ELF-1 (cell line): ENCODE measurements at regions not wholly inside any gene's neighbourhood (a gene's known extent, or its start where the extent isn't known, plus 50 kb on each side); places are given as distances from the start of the nearest gene placed in this dataset.

Experiments used
- DNase-seq: peaks from one replicate; pipeline ENCODE4 v3.0.0-alpha.2; 2016; ENCODE audit warnings: low read depth, low spot score

DNA sequence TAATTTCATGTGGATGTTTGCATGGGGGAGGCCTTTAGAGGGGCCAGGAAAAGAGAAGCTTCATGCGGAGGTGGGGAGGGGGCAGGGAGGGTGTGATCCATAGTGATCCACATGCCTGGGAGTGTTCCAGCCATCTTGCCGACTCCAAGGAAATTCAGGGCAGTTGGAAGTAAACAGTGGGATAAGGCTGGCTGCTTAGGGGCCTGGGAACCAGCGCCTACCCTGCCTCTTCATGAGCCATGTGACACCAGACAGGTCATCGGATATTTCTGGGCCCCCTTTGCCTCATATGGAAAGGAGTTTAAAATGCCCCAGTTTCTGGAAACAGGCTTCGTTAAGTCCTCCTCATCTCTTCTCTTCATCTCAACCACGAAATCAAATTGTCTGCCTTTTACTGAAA, 983.2 kb downstream of the BCL11B start:
- DNase-seq = no peak

DNA sequence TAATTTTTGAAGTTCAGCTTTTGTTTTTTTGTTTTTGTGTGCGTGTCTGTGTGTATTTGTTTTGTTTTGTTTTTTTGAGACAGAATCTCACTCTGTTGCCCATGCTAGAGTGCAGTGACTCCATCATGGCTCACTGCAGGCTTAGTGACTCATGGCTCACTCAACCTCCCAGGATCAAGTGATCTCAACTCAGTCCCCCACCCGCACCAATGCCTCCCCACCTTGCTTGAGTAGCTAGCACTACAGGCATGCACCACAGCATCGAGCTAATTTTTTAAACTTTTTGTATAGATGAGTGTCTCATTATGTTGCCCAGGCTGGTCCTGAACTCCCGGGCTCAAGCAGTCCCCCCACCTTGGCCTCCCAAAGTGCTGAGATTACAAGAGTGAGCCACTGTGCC, 981.4 kb downstream of the BCL11B start:
- DNase-seq = no peak

DNA sequence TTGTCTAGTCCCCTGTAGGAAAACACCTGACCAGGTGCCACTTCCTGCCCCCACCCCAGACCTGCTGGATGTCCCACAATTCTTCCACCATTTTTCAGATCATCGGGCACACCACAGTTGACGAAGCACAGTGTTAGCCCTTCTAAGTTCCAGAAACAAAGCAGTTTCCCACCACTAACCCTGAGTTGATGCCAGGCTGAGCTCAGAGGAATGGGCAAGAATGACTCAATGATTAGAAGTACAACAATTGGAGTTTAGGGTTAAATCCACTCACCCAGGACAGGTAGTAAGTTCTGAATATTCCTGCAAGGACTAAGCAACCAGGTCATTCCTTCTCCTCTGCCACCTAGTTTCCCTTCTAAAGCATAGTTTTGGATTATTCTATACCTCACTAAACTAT, 979.8 kb downstream of the BCL11B start:
- DNase-seq = no peak

DNA sequence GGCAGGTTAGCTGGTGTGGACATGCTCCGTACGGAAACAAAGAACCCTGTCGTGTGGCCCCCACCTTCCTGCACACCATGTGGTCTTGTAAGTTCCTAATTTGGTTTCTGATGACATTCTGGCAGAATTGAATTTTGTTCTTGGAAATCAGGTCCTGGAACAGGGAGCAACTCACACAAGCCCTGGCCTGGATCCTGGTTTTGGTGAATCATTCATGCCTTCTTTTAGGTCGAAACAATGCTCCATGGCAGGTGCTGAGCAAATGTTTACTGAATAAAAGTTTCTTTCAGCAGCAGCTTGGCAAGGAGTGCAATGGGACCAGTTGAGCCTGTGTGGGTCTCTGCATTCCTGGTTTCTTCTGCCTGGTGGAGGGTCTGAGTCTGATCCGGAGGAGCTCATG, 978.4 kb downstream of the BCL11B start:
- DNase-seq = no peak

DNA sequence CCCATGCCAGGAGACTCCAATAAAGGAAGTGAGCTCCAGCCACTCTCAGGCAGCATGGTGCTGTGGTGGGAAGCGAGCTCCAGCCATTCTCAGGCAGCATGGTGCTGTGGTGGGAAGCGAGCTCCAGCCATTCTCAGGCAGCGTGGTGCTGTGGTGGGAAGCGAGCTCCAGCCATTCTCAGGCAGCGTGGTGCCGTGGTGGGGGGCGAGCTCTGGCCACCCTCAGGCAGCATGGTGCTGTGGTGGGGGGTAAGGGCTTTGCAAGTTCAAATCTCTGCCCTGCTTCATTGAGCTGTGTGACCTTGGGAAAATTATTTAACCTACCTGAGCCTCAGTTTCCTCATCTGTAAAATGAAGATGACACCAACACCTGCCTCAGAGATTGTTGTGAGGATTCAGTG, 975.1 kb downstream of the BCL11B start:
- DNase-seq = no peak

DNA sequence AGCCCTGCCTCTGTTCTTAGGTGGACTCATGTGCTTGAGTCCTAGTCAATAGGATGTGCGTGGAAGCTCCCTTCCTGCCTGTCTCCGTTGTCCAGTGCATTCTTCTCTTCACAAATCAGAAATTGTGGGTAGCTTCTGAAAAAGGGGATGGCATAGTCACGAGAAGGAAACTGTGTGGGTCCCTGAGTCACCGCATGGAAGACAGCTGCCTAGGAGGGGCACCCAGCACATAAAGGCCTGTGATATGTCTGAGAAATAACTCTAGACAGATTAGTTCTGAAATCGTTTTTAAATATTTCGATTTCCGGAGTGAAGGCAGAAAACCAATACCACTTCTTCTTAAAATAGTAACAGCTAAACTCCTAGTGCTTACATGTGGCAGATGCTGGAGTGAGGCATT, 974.4 kb downstream of the BCL11B start:
- no peak for DNase-seq

DNA sequence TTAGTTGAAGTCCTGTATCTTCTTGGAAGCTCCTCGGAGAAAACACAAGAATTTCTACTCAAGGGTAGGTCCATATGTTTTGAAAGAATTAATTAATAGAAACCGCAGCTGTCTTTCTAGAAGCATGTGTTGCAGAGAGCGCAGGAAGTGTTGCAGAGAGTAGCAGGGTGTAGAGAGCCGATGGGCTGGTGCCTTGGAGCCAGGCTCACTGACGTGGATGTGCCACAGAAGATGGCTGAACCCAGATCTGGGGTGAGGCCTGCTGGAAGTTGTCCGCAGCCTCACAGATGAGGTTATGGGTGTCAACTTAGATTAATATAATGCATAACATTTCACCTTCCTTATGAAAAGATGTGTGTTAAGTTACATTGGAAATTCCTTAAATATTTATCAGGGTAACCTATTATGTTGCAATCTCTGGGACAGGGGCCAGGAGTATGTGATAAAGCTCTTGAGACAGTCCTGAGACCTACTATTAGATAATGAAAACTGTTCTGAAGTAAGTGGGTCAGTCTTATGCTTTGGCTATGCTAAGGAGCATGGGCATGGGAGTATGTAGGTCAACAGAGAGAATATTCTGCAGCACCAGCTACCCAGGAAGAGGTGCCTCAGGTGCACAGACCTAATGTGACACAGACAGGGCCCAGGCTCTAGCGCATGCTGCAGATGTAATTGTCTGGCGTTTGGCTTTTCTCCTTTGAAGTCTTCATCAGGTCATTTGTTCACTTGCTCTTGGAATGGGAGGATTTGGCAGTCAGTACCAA, 973.3 kb downstream of the BCL11B start:
- no peak for DNase-seq

DNA sequence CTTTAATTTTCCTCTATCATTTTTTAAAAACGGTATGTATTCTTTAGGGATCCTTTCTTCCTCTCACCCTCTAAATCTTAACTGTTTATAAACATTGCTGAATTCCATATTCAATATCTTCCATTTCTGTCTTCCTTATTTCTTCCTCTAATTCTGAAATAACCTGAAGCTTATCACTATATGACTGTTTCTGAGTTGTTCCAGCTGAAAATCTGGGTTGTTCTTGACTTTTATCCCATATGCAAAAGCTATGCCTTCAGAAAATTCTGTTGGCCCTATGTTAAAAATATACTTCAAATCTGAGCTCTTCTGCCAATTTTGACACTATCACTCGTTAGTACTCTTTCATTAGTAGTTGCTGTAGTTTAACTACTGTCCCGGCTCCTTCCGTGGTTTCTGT, 970.3 kb downstream of the BCL11B start:
- DNase-seq = no peak

DNA sequence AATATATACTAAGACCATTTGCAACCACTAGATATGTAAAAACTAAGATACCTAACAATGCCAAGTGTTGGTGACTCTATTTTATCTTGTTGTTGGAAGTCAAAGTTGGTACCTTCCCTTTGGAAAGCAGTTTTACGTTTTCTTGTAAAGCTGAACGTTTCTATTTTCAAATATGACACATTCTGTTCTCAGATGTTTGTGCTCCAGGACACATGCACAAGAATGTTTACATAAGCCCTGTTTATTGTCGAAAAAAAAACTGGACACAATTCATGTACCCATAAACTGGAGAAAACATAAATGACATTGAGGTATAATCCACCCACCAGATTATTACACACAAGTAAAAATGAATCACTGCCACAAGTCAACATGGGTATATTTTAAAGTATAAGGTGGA, 967.4 kb downstream of the BCL11B start:
- DNase-seq = no peak

DNA sequence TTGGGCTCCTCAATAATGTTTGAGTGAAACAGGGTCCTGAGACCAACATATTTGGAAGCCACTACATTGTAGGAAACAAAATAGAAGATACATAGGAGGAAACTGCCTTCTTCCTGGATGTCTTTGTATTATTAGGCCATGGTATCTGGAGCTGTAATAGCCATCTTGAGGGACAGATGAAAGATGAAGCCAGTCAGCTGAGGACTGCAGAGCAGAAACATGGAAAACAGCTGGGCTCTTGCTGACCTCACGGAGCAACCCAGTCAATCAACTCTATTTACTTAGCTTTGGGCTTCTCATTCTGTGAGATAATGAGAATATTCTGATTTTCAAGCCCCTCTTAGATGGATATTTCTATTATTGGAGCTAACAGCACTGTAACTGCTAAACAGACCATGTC, 962.4 kb downstream of the BCL11B start:
- DNase-seq = no peak

DNA sequence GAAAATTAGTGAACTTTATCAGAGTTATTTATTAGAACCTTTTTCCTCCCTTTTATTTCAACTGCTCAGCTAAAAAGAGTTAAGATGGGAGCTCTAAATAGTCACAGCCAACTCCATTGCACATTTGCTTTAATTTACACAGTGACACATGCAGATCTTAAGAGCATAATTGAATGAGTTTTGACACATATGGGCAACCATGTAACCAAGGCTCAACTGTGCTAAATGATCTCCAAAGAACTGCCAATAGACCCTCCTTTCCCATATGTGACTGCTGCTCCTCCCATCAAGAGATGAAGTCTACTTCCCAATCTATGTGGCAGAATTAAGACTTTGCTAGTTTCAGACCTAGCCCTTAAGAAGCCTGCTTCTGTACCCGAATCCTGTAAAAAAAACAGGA, 960.0 kb downstream of the BCL11B start:
- DNase-seq = no peak

DNA sequence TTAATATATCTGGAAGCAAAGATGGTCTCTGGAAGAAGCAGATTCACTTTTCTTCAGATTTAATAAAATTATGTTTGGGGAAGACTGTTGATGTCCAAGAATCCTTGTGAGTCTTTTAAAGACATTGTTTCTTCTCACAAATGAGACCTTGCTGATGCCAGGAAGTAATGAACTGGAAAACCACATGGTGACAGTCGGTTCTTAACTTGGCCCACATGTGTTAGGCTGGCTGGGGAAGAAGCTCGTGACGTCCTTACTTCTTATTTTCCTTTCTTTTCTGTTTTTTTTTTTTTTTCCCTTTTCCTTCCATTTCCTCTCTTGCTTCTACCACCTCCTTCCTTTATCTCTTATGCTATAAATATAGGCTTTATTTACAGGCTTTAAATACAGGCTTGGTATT, 950.2 kb downstream of the BCL11B start:
- DNase-seq = no peak

DNA sequence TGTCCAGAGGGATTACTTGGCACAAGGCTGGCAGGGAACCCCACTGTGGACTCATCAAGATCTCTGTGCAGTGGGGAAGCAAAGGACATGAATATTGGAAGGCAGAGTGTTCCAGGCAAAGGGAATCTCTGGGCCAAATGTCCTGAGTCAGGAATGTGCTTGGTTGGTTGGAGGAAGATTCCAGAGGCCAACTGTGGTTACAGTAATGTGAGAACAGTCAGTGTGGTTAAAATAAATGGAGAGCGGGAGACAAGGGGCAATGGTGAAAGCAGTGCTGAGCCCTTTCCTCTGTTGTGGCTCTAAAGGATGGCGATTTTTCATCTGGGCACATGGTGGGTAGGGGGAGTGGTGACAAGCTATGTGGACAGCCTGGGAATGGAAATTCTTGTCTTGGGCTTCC, 948.2 kb downstream of the BCL11B start:
- no peak for DNase-seq

DNA sequence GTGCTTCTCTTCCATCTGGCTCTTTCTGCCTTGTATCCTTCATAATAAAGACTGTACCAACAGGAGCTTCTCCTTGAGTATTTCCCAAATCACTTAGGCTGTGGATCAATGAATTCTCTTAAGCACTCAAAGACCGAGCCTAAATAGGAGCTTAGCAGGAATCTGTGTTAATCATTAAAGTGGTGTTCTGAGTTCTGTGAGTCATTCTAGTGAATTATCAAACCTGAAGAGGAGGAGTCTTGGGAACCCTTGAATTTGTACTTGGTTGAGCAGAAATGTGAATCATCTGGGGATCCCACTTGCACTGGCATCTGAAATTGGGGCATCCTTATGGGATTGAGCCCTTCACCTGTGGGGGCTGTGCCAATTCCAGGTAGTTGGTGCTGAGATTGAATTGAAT, 946.2 kb downstream of the BCL11B start:
- no peak for DNase-seq

DNA sequence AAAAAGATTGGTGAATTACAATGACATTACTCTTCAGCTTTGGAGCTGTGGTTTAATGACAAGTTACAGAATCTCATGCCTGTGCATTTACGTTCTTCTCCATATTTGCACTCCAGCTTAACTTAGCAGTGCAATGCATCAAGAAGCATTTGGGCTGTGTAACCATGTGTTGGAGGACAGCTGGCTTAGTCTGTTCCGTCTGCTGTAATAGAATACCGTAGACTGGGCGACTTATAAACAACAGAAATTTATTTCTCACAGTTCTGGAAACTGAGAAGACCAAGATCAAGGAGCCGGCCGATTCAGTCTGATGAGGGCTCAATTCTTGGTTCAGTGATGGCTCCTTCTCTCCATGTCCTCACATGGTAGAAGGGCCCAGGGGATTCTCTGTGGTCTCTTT, 943.5 kb downstream of the BCL11B start:
- no peak for DNase-seq

DNA sequence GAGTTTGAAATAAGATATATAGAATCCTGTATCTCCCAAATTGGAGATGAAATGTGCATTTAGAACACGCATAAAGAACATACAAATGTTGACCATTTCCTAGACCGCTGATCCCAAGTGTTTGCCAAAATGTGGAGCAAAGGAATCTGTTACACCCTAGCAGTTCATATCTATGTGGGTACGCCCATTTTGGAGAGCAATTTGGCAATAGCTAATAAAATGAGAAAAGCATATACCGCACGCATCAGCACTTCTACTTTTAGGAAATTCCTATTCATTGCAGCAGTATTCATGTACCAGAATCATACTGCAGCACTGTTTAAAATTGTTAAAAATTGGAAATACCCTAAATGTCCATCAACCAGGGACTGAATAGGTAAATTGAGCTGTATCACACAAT, 937.8 kb downstream of the BCL11B start:
- DNase-seq = no peak

DNA sequence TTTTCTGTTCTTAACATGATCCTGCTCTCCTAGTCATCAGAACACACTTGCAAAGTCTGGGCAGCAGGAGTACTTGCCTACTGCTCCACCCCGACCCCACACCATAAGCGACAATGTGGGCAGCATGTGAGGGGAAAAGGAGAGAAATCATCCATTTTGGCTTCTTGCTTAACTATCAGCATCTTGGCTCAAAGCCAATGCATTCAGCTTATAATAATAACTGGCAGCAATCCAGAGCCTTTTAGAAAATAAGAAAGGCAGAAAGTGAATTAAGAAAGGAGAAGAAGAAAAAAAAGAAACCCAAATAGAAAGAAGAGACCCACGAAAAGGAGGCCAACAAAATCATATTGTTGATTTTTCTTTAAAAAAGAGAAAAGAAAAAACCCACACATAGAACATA, 930.8 kb downstream of the BCL11B start:
- no peak for DNase-seq

DNA sequence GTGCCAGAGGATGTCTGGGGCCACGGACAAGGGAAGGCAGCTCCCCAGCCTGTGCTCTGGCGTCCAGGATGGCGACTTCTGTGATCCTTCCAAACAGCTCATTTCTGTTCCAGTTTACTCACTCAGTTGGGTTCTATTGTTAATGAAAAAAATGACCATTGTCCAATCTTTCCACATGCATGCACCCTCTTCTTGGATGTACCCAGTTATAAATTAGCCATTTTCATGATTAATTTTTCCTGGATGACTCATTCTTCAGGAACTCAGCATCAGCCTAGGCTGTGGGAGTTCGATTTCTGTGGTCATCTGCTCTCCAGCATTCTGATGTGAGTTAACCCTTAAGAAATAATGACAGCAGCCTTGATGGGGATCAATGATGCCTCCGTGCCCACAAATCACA, 926.8 kb downstream of the BCL11B start:
- DNase-seq = no peak

DNA sequence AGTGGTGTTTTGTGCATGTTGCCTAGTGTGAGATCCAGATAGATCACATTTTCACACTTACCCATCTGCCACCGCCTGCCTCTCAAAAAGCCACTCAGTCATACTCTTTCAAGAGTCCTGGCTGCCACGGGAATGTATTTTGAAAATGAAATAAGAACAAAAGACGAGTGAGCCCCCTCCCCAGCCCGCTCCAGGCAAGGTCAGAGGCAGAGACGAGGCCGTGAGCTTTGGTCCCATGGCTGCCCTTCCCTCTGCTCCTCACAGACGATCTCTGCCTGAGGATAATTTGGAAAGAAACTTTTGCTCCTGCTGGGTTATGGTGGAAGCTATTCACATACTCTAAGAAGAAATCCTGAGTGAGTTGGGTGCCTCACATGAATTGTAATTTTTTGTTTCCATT, 924.3 kb downstream of the BCL11B start:
- no peak for DNase-seq

DNA sequence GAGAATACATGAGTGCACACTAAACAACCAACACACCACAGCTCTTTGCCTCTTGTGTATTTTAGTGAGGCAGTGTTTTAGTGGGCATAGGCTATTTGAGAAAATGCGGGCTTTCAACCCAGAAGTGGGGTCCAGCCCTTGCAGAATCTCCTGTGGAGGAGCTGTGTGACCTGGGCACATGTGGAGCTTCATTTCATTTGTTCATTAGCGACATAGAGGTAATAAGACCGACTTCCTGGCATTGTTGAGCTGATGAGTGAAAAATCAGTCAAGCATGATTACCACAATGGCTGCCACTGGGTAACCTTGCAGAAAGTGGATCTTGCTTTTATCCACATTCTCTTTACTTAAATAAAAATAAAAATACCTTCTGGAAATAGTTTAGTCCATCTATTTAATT, 923.5 kb downstream of the BCL11B start:
- no peak for DNase-seq

DNA sequence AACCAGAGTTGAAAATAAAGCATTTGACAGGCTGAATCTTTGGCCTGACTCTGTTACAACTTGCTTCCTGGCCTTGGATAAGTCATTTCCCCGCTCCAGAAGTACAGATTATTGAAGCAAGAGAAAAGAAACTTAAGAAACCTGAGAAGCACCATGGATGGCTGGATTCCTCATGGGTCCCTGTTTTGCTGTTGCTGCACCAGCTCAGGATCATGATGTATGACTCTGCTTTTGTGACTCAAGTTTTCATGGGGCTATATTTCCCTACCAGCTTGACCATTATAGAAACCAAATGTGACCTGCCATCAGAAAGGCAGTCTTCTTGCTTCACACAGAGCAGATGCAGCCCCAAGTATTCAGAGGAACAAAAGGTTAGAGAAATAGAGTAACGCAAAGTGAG, 921.8 kb downstream of the BCL11B start:
- DNase-seq = no peak

DNA sequence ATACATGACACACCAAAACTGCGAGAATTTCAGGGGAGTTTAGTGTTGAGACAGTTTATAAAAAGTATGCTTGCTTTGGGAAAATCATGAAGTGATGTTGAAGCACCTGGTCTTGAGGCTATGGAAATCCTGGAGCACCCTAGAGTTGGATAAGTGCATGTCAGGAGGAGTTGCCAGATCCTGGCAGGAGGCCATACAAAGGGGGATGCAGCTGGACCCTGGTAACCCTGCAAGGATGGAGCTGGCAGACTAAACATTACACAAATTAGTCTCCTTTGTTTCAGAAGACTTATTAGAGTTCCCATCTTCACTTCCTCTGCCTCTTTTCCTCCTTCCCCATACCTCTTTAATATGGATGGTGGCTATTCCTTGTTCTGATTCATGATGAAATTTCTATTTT, 907.0 kb downstream of the BCL11B start:
- no peak for DNase-seq

DNA sequence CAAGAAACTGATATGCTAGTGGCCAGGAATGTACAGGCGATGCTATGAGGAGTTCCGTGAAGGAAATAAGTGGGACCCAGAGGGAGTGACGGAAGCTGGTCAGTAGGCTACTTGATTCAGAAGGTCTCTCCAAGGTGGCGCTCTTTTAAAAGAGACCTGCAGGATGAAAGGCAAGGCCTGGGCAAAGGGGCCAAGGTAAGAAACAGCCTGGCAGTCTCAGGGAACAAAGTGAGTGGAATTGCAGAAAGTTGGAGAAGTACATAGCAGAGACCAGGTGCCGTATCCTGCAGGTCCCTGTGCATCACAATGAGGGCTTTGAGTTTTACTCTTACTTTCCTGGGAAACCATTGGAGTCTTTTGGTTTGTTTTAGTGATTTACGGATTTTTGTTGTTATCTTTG, 905.6 kb downstream of the BCL11B start:
- DNase-seq = no peak

DNA sequence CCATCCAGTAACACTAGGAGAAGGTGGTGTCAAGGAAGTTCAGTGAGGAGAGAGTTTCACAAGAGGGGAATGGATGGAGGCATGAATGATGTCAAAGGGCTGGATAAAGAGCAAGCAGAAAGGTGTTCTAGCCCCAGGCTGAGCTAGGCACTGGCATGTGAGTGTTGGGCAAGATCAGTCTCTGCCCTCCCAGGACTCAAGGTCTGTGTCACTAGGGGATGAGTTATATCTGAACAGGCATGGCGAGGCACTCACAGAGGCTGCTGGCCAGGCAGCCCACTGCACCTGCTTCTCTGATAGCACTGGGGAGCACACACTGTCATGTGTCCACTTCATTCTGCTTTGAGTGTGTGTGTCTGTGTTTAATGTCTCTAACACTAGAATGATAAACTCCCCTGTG, 903.8 kb downstream of the BCL11B start:
- no peak for DNase-seq
